K562 (cell line): ENCODE measurements at regions not wholly inside any gene's neighbourhood (a gene's known extent, or its start where the extent isn't known, plus 50 kb on each side); places are given as distances from the start of the nearest gene placed in this dataset.

Source experiments
- CHCHD3 ChIP-seq: fragments of 250-450 bp; sonication (Bioruptor Pico); IDR thresholded peaks from 2 replicates; pipeline ENCODE4 v2.1.2; 2022; ENCODE audit warnings: mild to moderate bottlenecking
- MAZ ChIP-seq, 2 experiments: fragments of 450-650 bp in 1 of 2; sonication (generic) in 1 of 2; formaldehyde crosslinking; IDR thresholded peaks in 1 of 2; conservative IDR thresholded peaks in 1 of 2; 2 replicates each; pipeline versions ENCODE4 v1.4.0 to v1.5.0; 2020; ENCODE audit warnings: mild to moderate bottlenecking in 1 of 2, missing genetic modification reagents in 1 of 2
- MEF2D ChIP-seq: conservative IDR thresholded peaks from 2 replicates; pipeline ENCODE4 v1.6.1; 2016; ENCODE audit warnings: low read depth, missing genetic modification characterization, missing compliant biosample characterization
- SIN3A ChIP-seq, 2 experiments: fragments of 150-350 bp in 1 of 2; IDR thresholded peaks; 2 replicates each; pipeline ENCODE4 v1.6.1; 2011 to 2016; ENCODE audit warnings: borderline replicate concordance in 2 of 2, low read depth in 2 of 2, low read length in 2 of 2, mild to moderate bottlenecking in 2 of 2, moderate library complexity in 2 of 2; ENCODE audit not compliant: control insufficient read depth in 1 of 2
- SMC3 ChIP-seq: conservative IDR thresholded peaks from 2 replicates; pipeline ENCODE4 v1.6.1; 2011; ENCODE audit warnings: low read depth, low read length, improper control_type of control experiment; ENCODE audit not compliant: insufficient read depth
- TAF1 ChIP-seq: IDR thresholded peaks from 2 replicates; pipeline ENCODE4 v1.6.1; 2011; ENCODE audit warnings: mild to moderate bottlenecking, low read length, moderate library complexity; ENCODE audit not compliant: insufficient read depth, control insufficient read depth, severe bottlenecking; ENCODE audit errors: extremely low read depth
- TEAD1 ChIP-seq, 2 experiments: fragments of 450-650 bp in 1 of 2; sonication (generic) in 1 of 2; formaldehyde crosslinking; IDR thresholded peaks; 2 replicates each; pipeline versions ENCODE4 v1.4.0 to v1.8.0; 2020 to 2022; ENCODE audit warnings: mild to moderate bottlenecking in 2 of 2, missing genetic modification reagents in 1 of 2

DNA sequence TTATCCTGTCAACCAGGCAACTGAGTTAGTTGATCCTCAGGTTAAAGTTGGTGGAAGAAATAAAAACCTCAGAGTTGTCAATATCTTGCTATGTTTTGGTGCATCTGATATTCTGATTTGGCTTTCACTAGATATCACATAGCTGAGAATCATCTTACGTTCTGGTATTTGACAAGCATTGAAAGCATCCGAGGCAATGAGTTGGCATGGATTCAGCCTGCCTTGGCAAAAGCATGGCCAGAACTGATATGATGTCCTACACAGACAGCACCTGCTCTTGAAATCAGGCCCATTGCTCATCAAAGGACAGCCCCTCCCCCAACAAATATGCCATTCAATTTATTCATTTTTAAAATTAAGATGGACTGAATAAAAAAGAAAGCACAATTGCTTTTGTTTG lies 320.7 kb upstream of the ATP2B1 start:
- TF ChIP-seq SIN3A (IDR thresholded peaks at IDR 0.05; ENCODE audit: borderline replicate concordance in 2 of 2, control insufficient read depth in 1 of 2, low read depth in 2 of 2, low read length in 2 of 2) (no peak), MEF2D (tag) (no peak), TEAD1 (CRISPR knock-in tag; IDR thresholded peaks at IDR 0.05) (no peak), TAF1 (no peak), MAZ (CRISPR knock-in tag; conservative IDR thresholded peaks at IDR 0.05 in 1 of 2, IDR thresholded peaks at IDR 0.05 in 1 of 2) (no peak), CHCHD3 (no peak), SMC3 (no peak)
